Thoracic aorta (tissue), 2 donors: ENCODE measurements at regions not wholly inside any gene's neighbourhood (a gene's known extent, or its start where the extent isn't known, plus 50 kb on each side); places are given as distances from the start of the nearest gene placed in this dataset.

Source experiments
- ATAC-seq: fragments of 150-250 bp; one replicate; pipeline ENCODE4 v1.8.0; 2017; ENCODE audit warnings: low read depth; ENCODE audit not compliant: insufficient number of reproducible peaks, low FRiP score
- DNase-seq: peaks from one replicate; pipeline ENCODE4 v3.0.0-alpha.2; 2020; ENCODE audit warnings: low spot score
- H3K27ac ChIP-seq, 2 donors: fragments of 200-600 bp; sonication (generic); 1 replicate in 1 of 2; 2 replicates in 1 of 2; pipeline ENCODE4 v1.5.1; 2016; ENCODE audit warnings: mild to moderate bottlenecking in 2 of 2, moderate library complexity in 2 of 2
- H3K27me3 ChIP-seq: fragments of 200-600 bp; sonication (generic); replicated peaks from 2 replicates; pipeline ENCODE4 v1.6.0; 2016; ENCODE audit warnings: mild to moderate bottlenecking; ENCODE audit not compliant: insufficient read depth
- H3K36me3 ChIP-seq: fragments of 200-600 bp; sonication (generic); one replicate; pipeline ENCODE4 v1.5.1; 2016
- H3K4me1 ChIP-seq, 2 donors: fragments of 200-600 bp; sonication (generic); 1 replicate in 1 of 2; 2 replicates in 1 of 2; pipeline versions ENCODE4 v1.5.1 to v1.6.0; 2016; ENCODE audit warnings: low read depth in 2 of 2, mild to moderate bottlenecking in 1 of 2; ENCODE audit not compliant: control insufficient read depth in 1 of 2
- H3K4me3 ChIP-seq: fragments of 200-600 bp; sonication (generic); 2 replicates; pipeline ENCODE4 v1.5.1; 2016; ENCODE audit warnings: mild to moderate bottlenecking
- H3K9me3 ChIP-seq: fragments of 200-600 bp; sonication (generic); 2 replicates; pipeline ENCODE4 v1.5.1; 2016
- CTCF ChIP-seq: fragments of 200-600 bp; sonication (generic); IDR thresholded peaks from one replicate; pipeline ENCODE4 v1.5.1; 2019; ENCODE audit warnings: antibody characterized with exemption

GRCh38 chr12:45591635-45592034 is 137.9 kb upstream of the ARID2 start:
- no peak for TF ChIP-seq CTCF
- Histone ChIP-seq H3K4me1 (no peaks in the 10 kb centered on the region), H3K36me3 (no peaks in the 10 kb centered on the region), H3K9me3 (no peaks in the 10 kb centered on the region), H3K27me3 (no peaks in the 10 kb centered on the region), H3K4me3 (no peak overlapping the region), H3K27ac (no peak overlapping the region)
- no peak for DNase-seq
- no peak for ATAC-seq

GRCh38 chr12:45596366-45596765 is 133.1 kb upstream of the ARID2 start:
- Histone ChIP-seq H3K9me3 (no peaks in the 10 kb centered on the region), H3K4me1 (no peaks in the 10 kb centered on the region), H3K36me3 (no peaks in the 10 kb centered on the region), H3K27ac (no peak overlapping the region), H3K27me3 (no peaks in the 10 kb centered on the region), H3K4me3 (no peak overlapping the region)
- no peak for ATAC-seq
- no peak for DNase-seq
- TF ChIP-seq CTCF: no peak

- no peaks in the 10 kb centered on the region for H3K27me3 ChIP-seq
- H3K27ac ChIP-seq: no peak overlapping the region
- no peaks in the 10 kb centered on the region for H3K36me3 ChIP-seq
- H3K4me1 ChIP-seq: no peaks in the 10 kb centered on the region
- no peak for DNase-seq
- no peak for TF ChIP-seq CTCF
- ATAC-seq: no peak
- no peaks in the 10 kb centered on the region for H3K9me3 ChIP-seq
- no peak overlapping the region for H3K4me3 ChIP-seq
Observed at GRCh38 chr12:45598336-45598735, 131.2 kb upstream of the ARID2 start.

- DNase-seq (no peak), ATAC-seq (no peak)
- Histone ChIP-seq H3K9me3 (no peaks in the 10 kb centered on the region), H3K4me1 (no peaks in the 10 kb centered on the region), H3K27me3 (no peaks in the 10 kb centered on the region), H3K27ac (no peak overlapping the region), H3K4me3 (no peak overlapping the region), H3K36me3 (no peaks in the 10 kb centered on the region)
- TF ChIP-seq CTCF: no peak
Observed at GRCh38 chr12:45598761-45599160, 130.7 kb upstream of the ARID2 start.

GRCh38 chr12:45599196-45599595 is 130.3 kb upstream of the ARID2 start:
- H3K36me3 ChIP-seq: no peaks in the 10 kb centered on the region
- no peaks in the 10 kb centered on the region for H3K4me1 ChIP-seq
- ATAC-seq (no peak), DNase-seq (no peak)
- TF ChIP-seq CTCF: no peak
- H3K4me3 ChIP-seq: no peak overlapping the region
- no peak overlapping the region for H3K27ac ChIP-seq
- H3K27me3 ChIP-seq: no peaks in the 10 kb centered on the region
- no peaks in the 10 kb centered on the region for H3K9me3 ChIP-seq
